ENCODE measurements at regions not wholly inside any gene's neighbourhood (a gene's known extent, or its start where the extent isn't known, plus 50 kb on each side); places are given as distances from the start of the nearest gene placed in this dataset.

DNA sequence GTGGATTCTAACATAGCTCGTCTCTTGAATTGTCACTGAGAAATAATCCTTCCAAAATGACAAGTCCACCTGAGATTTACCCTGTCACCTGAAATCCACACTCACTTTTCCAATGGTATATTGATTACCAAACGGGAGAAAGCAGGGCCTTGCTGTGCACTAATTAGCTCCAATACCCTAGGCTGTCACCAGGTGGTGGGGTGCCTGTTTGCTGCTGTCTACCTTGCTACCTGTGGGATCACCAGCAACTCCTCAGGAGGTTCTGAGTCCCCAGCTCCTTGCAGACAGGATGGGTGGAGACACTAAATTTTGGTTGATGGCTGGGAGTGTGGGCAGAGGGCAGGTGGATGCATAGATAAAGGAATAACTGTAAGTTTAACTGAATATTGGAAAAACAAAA, 237.2 kb upstream of the ZNF32 start:
- TF ChIP-seq, protein P1, sequence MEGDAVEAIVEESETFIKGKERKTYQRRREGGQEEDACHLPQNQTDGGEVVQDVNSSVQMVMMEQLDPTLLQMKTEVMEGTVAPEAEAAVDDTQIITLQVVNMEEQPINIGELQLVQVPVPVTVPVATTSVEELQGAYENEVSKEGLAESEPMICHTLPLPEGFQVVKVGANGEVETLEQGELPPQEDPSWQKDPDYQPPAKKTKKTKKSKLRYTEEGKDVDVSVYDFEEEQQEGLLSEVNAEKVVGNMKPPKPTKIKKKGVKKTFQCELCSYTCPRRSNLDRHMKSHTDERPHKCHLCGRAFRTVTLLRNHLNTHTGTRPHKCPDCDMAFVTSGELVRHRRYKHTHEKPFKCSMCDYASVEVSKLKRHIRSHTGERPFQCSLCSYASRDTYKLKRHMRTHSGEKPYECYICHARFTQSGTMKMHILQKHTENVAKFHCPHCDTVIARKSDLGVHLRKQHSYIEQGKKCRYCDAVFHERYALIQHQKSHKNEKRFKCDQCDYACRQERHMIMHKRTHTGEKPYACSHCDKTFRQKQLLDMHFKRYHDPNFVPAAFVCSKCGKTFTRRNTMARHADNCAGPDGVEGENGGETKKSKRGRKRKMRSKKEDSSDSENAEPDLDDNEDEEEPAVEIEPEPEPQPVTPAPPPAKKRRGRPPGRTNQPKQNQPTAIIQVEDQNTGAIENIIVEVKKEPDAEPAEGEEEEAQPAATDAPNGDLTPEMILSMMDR (IDR thresholded peaks at IDR 0.05 in 2 of 3, conservative IDR thresholded peaks at IDR 0.05 in 1 of 3; ENCODE audit: borderline replicate concordance in 1 of 3, insufficient read depth in 1 of 3, low read depth in 2 of 3, low read length in 2 of 3) = peak in 2 of 3 experiments; percentile 20 to 37; a peak in 3 of 6 replicates
- no peak for TF ChIP-seq EGR1 (IDR thresholded peaks at IDR 0.05; ENCODE audit: low read depth)
- TF ChIP-seq POLR2A (IDR thresholded peaks at IDR 0.05; ENCODE audit: borderline replicate concordance, extremely low read depth, insufficient read depth, insufficient read length) = no peak
- no peak for TF ChIP-seq YY1 (IDR thresholded peaks at IDR 0.05; ENCODE audit: extremely low read depth, insufficient replicate concordance, low read depth, low read length)
- TF ChIP-seq, protein P2, sequence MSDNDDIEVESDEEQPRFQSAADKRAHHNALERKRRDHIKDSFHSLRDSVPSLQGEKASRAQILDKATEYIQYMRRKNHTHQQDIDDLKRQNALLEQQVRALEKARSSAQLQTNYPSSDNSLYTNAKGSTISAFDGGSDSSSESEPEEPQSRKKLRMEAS (IDR thresholded peaks at IDR 0.05) = no peak
- no peak for TF ChIP-seq EZH2 (IDR thresholded peaks at IDR 0.05)
- TF ChIP-seq SRF (IDR thresholded peaks at IDR 0.05; ENCODE audit: low read depth) = no peak
- TF ChIP-seq POLR2AphosphoS5 (IDR thresholded peaks at IDR 0.05; ENCODE audit: low read depth, low read length) = no peak
- TF ChIP-seq, protein P3, sequence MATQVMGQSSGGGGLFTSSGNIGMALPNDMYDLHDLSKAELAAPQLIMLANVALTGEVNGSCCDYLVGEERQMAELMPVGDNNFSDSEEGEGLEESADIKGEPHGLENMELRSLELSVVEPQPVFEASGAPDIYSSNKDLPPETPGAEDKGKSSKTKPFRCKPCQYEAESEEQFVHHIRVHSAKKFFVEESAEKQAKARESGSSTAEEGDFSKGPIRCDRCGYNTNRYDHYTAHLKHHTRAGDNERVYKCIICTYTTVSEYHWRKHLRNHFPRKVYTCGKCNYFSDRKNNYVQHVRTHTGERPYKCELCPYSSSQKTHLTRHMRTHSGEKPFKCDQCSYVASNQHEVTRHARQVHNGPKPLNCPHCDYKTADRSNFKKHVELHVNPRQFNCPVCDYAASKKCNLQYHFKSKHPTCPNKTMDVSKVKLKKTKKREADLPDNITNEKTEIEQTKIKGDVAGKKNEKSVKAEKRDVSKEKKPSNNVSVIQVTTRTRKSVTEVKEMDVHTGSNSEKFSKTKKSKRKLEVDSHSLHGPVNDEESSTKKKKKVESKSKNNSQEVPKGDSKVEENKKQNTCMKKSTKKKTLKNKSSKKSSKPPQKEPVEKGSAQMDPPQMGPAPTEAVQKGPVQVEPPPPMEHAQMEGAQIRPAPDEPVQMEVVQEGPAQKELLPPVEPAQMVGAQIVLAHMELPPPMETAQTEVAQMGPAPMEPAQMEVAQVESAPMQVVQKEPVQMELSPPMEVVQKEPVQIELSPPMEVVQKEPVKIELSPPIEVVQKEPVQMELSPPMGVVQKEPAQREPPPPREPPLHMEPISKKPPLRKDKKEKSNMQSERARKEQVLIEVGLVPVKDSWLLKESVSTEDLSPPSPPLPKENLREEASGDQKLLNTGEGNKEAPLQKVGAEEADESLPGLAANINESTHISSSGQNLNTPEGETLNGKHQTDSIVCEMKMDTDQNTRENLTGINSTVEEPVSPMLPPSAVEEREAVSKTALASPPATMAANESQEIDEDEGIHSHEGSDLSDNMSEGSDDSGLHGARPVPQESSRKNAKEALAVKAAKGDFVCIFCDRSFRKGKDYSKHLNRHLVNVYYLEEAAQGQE (IDR thresholded peaks at IDR 0.05; ENCODE audit: low read depth) = no peak
- no peak for TF ChIP-seq CEBPB (IDR thresholded peaks at IDR 0.05; ENCODE audit: low read depth)

Measured in HCT116 (cell line).